ENCODE measurements at regions not wholly inside any gene's neighbourhood (a gene's known extent, or its start where the extent isn't known, plus 50 kb on each side); places are given as distances from the start of the nearest gene placed in this dataset.

DNA sequence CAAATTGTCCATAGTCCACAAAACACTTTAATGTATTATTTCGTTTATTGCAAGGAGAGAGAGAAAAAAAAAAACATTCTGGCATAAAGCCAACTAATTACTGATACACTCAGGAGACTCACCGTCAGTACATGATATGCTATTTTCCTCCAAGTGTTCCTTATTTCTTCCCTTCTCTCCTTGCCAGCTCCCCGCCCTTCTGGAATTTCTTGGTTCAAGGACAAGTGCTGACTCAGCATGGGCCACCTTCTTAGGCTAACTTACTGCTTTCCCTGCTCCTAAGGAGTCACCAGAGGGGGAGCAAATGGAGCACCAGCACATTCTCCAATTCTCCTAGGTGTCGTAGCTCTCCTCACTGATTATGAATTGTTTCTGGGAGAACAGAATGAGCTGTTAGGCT, 133.8 kb upstream of the HDAC9 start (continued):
- TF ChIP-seq, protein P1, sequence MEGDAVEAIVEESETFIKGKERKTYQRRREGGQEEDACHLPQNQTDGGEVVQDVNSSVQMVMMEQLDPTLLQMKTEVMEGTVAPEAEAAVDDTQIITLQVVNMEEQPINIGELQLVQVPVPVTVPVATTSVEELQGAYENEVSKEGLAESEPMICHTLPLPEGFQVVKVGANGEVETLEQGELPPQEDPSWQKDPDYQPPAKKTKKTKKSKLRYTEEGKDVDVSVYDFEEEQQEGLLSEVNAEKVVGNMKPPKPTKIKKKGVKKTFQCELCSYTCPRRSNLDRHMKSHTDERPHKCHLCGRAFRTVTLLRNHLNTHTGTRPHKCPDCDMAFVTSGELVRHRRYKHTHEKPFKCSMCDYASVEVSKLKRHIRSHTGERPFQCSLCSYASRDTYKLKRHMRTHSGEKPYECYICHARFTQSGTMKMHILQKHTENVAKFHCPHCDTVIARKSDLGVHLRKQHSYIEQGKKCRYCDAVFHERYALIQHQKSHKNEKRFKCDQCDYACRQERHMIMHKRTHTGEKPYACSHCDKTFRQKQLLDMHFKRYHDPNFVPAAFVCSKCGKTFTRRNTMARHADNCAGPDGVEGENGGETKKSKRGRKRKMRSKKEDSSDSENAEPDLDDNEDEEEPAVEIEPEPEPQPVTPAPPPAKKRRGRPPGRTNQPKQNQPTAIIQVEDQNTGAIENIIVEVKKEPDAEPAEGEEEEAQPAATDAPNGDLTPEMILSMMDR (IDR thresholded peaks at IDR 0.05 in 2 of 3, conservative IDR thresholded peaks at IDR 0.05 in 1 of 3; ENCODE audit: borderline replicate concordance in 1 of 3, insufficient read depth in 1 of 3, low read depth in 2 of 3, low read length in 2 of 3) = no peak
- TF ChIP-seq SRF (IDR thresholded peaks at IDR 0.05; ENCODE audit: low read depth) (no peak), ZBTB33 (IDR thresholded peaks at IDR 0.05; ENCODE audit: extremely low read depth, insufficient replicate concordance, low read length) (no peak), POLR2AphosphoS5 (IDR thresholded peaks at IDR 0.05; ENCODE audit: low read depth, low read length) (no peak), POLR2A (IDR thresholded peaks at IDR 0.05; ENCODE audit: borderline replicate concordance, extremely low read depth, insufficient read depth, insufficient read length) (no peak), MAX (IDR thresholded peaks at IDR 0.05) (no peak), YY1 (IDR thresholded peaks at IDR 0.05; ENCODE audit: extremely low read depth, insufficient replicate concordance, low read depth, low read length) (no peak), EZH2 (IDR thresholded peaks at IDR 0.05) (no peak), RAD21 (IDR thresholded peaks at IDR 0.05; ENCODE audit: low read depth) (no peak)

DNA sequence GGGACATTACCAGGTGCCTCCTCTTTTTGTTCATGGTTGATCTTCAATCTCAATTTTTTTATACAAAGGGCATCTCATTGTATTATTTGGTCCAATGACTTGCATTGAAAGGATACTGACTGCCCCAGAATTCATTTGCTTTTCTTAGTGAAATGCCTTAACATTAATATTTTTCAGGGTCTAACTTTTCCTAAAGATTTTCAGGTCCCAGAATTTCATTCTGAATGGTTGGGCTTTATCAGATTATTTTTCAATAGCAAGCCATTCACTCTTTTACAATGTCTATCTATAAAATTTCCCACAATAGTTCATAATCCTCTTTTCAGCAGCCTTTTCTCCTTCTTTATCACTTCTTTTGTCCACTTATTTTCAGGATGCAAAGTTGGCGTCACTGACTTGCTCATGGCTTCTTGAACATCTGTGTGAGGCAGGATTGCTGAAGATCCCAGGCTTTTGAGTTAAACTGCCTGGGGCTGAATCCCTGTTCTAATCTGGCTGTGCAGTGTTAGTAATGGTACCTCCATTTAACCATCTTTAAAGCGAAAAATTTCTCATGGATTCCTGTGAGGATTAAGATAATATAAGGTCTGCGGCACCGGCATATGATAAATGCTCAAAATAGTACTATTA, 131.7 kb upstream of the HDAC9 start:
- H3K27ac ChIP-seq (ENCODE audit: low read depth, low read length) = no peak overlapping the region
- H3K27me3 ChIP-seq (ENCODE audit: insufficient read depth, low read length) = no peaks in the 10 kb centered on the region
- no peak overlapping the region for H2AFZ ChIP-seq (ENCODE audit: low read depth, low read length, poor library complexity, severe bottlenecking)
- POLR2A ChIA-PET = no interaction called here
- H3K79me2 ChIP-seq (ENCODE audit: insufficient read depth, low read length) = no peaks in the 10 kb centered on the region
- DNase-seq (ENCODE audit: low read depth, low spot score) (no peak), ATAC-seq (no peak)
- no peak overlapping the region for H3K4me2 ChIP-seq (ENCODE audit: low read length)
- intact Hi-C loops (cut with micrococcal nuclease) = no loop called here
- no peaks in the 10 kb centered on the region for H4K20me1 ChIP-seq (ENCODE audit: insufficient read depth)
- CTCF ChIA-PET = interaction anchor here (0.6 to 1.4 kb wide), 2 partner anchors 7 to 9 kb away, joined by 3 read pairs; no protein-coding TSS in a partner anchor
- H3K9me2 ChIP-seq (ENCODE audit: insufficient read depth) = no peaks in the 10 kb centered on the region
- H3K4me1 ChIP-seq (ENCODE audit: control insufficient read depth in 1 of 2, insufficient read depth in 2 of 2, low read length in 2 of 2) = no peaks in the 10 kb centered on the region
- no TSS peak for BruUV-seq (replicated peaks)
- no peak for TF ChIP-seq EZH2 (IDR thresholded peaks at IDR 0.05)
- TF ChIP-seq RAD21 (IDR thresholded peaks at IDR 0.05; ENCODE audit: low read depth) = no peak
- TF ChIP-seq SP1 (IDR thresholded peaks at IDR 0.05; ENCODE audit: low read depth) = no peak
- no peak for TF ChIP-seq YY1 (IDR thresholded peaks at IDR 0.05; ENCODE audit: extremely low read depth, insufficient replicate concordance, low read depth, low read length)
- no peak for TF ChIP-seq MAX (IDR thresholded peaks at IDR 0.05)
- no peak overlapping the region for H3K4me3 ChIP-seq (replicated peaks in 1 of 2; ENCODE audit: low read depth in 1 of 2, low read length in 2 of 2)
- RAD21 ChIA-PET (ENCODE audit: low non-redundant PET in 1 of 2, low total read pairs in 2 of 2, uncharacterized antibody in 2 of 2, unreplicated experiment in 2 of 2) = no interaction called here
- H3K36me3 ChIP-seq (ENCODE audit: control insufficient read depth in 1 of 2, insufficient read depth in 2 of 2, low read length in 2 of 2) = no peaks in the 10 kb centered on the region
- H3K9ac ChIP-seq (ENCODE audit: low read length) = no peak overlapping the region
- no peaks in the 10 kb centered on the region for H3K9me3 ChIP-seq (ENCODE audit: control insufficient read depth in 1 of 2, insufficient read depth in 1 of 2, low read depth in 1 of 2, low read length in 2 of 2)
